ENCODE measurements at regions not wholly inside any gene's neighbourhood (a gene's known extent, or its start where the extent isn't known, plus 50 kb on each side); places are given as distances from the start of the nearest gene placed in this dataset.

DNA sequence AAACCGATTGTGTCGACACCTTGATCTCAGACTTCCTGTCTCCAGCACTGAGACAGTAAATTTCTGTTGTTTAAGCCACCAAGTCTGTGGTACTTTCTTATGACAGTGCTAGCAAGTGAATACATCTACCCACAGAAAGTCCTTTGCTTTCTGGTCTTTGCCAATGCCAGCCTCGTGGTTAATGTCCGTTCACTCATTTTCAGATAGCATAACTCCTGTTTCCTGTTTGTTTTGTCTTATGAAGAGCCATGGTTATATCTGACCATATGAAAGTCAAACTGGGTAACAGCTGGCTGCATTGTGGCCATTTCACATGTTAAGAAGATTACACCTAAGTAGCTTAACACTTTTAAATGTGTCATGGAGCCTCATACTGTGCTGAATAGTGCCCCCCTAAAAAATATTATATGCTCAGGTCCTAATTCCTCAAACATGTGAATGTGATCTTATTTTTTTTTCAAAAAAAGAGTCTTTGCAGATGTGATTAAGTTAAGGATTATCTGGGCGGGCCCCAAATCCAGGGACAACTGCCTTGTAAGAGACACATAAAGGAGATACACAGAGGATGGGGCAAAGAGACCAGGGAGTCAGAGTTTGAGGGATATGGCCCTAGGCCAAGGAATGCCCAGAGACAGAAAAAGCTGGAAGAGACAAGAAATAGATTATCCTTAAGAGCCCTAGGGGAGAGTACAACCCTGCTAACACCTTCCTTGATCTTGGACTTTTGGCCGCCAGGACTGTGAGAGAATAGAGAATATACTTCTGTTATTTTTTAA, 118.0 kb downstream of the KCNE4 start:
- H3K27me3 ChIP-seq (replicated peaks in 1 of 4; ENCODE audit: control insufficient read depth in 3 of 4, extremely low read depth in 1 of 4, insufficient read depth in 3 of 4, low read length in 3 of 4): no peaks in the 10 kb centered on the region
- H4K91ac ChIP-seq (replicated peaks; ENCODE audit: insufficient read length, low read length): no peak overlapping the region
- H3K56ac ChIP-seq (replicated peaks; ENCODE audit: insufficient read length, low read depth, low read length): no peak overlapping the region
- no peak overlapping the region for H4K5ac ChIP-seq (ENCODE audit: insufficient read length, low read depth, low read length)
- no peak overlapping the region for H2BK20ac ChIP-seq (ENCODE audit: low read length)
- H3K9ac ChIP-seq (replicated peaks in 1 of 4; ENCODE audit: extremely low read depth in 1 of 4, low read depth in 3 of 4, low read length in 3 of 4): no peak overlapping the region
- H3K4me3 ChIP-seq (ENCODE audit: extremely low read depth in 1 of 4, insufficient read depth in 2 of 4, low read depth in 3 of 4, low read length in 4 of 4): no peak overlapping the region
- H2AFZ ChIP-seq (ENCODE audit: low read length): no peak overlapping the region
- no peak overlapping the region for H3K18ac ChIP-seq (ENCODE audit: extremely low read depth, low read length)
- H3K23ac ChIP-seq (ENCODE audit: insufficient read length): no peak overlapping the region
- no peaks in the 10 kb centered on the region for H3K79me1 ChIP-seq (ENCODE audit: low read depth, low read length)
- H2BK12ac ChIP-seq (ENCODE audit: low read depth, low read length): no peak overlapping the region
- H3K4me1 ChIP-seq (replicated peaks in 1 of 4; ENCODE audit: control insufficient read depth in 3 of 4, insufficient read depth in 4 of 4, low read length in 3 of 4): no peaks in the 10 kb centered on the region
- no peaks in the 10 kb centered on the region for H3K9me3 ChIP-seq (ENCODE audit: insufficient read depth in 2 of 2, low read depth in 1 of 2, low read length in 1 of 2)
- no peak overlapping the region for H4K8ac ChIP-seq (ENCODE audit: extremely low read depth, insufficient read depth, low read length)
- FAIRE-seq: no peak
- no peak overlapping the region for H2BK5ac ChIP-seq (ENCODE audit: low read depth, low read length)
- H4K20me1 ChIP-seq (replicated peaks in 1 of 2; ENCODE audit: control insufficient read depth in 1 of 2, insufficient read depth in 2 of 2, low read length in 2 of 2): no peaks in the 10 kb centered on the region
- ChIA-PET CTCF (ENCODE audit: partially characterized antibody) (no interaction called here), POLR2A (ENCODE audit: partially characterized antibody) (no interaction called here)
- no peaks in the 10 kb centered on the region for H3K79me2 ChIP-seq (ENCODE audit: control insufficient read depth in 1 of 2, insufficient read depth in 2 of 2, low read length in 2 of 2)
- 90% methylated on average over 6 of the region's 6 CpGs; no CpG with 5 or more reads in 1 of the 2 experiments for WGBS, 2 experiments (ENCODE audit: extremely low coverage in 1 of 2, insufficient coverage in 1 of 2, insufficient read length in 1 of 2, insufficient replicate concordance in 2 of 2, low coverage in 1 of 2, low lambda C conversion rate in 2 of 2, missing lambda C conversion rate in 1 of 2)
- no peaks in the 10 kb centered on the region for H3K23me2 ChIP-seq (ENCODE audit: low read depth, low read length)
- DNase-seq (ENCODE audit: low read depth in 1 of 2, low spot score in 2 of 2): no peak
- no peak overlapping the region for H2AK5ac ChIP-seq (ENCODE audit: low read depth, low read length)
- no peak overlapping the region for H2BK15ac ChIP-seq (ENCODE audit: low read length)
- no peak overlapping the region for H3K27ac ChIP-seq (ENCODE audit: low read depth, low read length)
- no peak overlapping the region for H2BK120ac ChIP-seq (replicated peaks; ENCODE audit: low read depth, low read length)
- H3K4ac ChIP-seq (replicated peaks; ENCODE audit: insufficient read length, low read depth, low read length): no peak overlapping the region
- no peak overlapping the region for H3K4me2 ChIP-seq (ENCODE audit: insufficient read depth in 1 of 2, low read depth in 2 of 2, low read length in 2 of 2)
- no peak overlapping the region for H3K14ac ChIP-seq (ENCODE audit: insufficient read length)
- no peaks in the 10 kb centered on the region for H3K36me3 ChIP-seq (ENCODE audit: control insufficient read depth in 2 of 4, insufficient read depth in 4 of 4, low read length in 3 of 4)
- TF ChIP-seq HDAC6 (IDR thresholded peaks at IDR 0.05; ENCODE audit: low read depth, low read length) (no peak), POLR2AphosphoS5 (IDR thresholded peaks at IDR 0.05; ENCODE audit: low read depth, low read length) (no peak), EP300 (IDR thresholded peaks at IDR 0.05; ENCODE audit: borderline replicate concordance in 1 of 2, low read depth in 2 of 2, low read length in 2 of 2) (no peak), CBX5 (IDR thresholded peaks at IDR 0.05; ENCODE audit: low read depth, low read length) (no peak), GABPA (IDR thresholded peaks at IDR 0.05; ENCODE audit: borderline replicate concordance, insufficient read depth, low read length) (no peak), EZH2 (IDR thresholded peaks at IDR 0.05; ENCODE audit: low read depth, low read length, severe bottlenecking) (no peak), RXRA (IDR thresholded peaks at IDR 0.05; ENCODE audit: insufficient read depth, low read depth, low read length) (no peak), EGR1 (IDR thresholded peaks at IDR 0.05; ENCODE audit: borderline replicate concordance, low read depth, low read length) (no peak), RBBP5 (IDR thresholded peaks at IDR 0.05; ENCODE audit: borderline replicate concordance, low read depth, low read length) (no peak), ASH2L (IDR thresholded peaks at IDR 0.05; ENCODE audit: low read length) (no peak), TAF7 (optimal IDR thresholded peaks at IDR 0.05; ENCODE audit: borderline replicate concordance, low read depth, low read length) (no peak), JUN (IDR thresholded peaks at IDR 0.05; ENCODE audit: low read depth, low read length) (no peak)
- TF ChIP-seq, protein P1, sequence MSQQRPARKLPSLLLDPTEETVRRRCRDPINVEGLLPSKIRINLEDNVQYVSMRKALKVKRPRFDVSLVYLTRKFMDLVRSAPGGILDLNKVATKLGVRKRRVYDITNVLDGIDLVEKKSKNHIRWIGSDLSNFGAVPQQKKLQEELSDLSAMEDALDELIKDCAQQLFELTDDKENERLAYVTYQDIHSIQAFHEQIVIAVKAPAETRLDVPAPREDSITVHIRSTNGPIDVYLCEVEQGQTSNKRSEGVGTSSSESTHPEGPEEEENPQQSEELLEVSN (IDR thresholded peaks at IDR 0.05): no peak

Data from H1 (cell line).